DMS79 (cell line): ENCODE measurements at regions not wholly inside any gene's neighbourhood (a gene's known extent, or its start where the extent isn't known, plus 50 kb on each side); places are given as distances from the start of the nearest gene placed in this dataset.

ENCODE experiments used
- DNase-seq: peaks from one replicate; lab custom pipeline; 2025; lab: John Stamatoyannopoulos, UW

GRCh38 chr18:56083523-56084287 lies 495.7 kb upstream of the TCF4 start:
- no peak for DNase-seq

DNA sequence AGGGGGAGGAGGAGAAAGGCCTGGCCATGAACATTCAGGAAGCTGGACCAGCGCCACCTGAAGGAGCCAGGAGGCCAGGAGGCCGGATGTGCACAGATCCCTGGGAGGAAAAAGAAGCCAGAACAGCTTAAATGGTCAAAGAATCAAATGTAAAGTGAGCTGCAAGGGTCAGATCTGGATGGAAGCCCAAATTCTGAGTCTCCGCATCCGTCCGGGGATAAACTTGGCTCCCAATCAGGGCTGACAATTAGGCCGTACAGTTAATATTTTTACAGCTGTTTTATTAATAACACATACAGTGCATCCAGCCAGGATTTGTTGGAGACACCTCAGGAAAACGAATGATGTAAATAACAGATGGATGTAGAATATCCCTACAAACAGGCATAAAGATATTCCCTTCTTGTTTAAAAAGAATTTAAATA lies 495.1 kb upstream of the TCF4 start:
- no peak for DNase-seq

DNA sequence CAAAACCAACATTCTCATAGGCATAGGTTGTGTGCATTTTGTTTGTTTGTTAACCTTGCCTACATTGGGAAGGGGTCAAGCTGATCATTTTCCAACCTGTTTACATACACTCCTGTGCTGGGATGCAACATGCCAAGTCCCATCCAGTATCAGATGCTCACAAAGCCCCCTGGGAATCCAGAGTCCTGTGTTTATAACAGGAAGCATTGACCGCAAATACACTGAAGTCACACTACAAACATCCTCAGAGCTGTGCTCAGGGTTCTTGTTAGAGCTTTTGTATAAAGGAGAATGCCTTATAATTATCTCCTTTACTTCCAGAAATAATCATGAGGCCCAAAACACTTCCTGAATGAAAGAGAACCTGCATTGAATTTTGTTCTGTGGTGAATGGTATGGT lies 488.7 kb upstream of the TCF4 start:
- DNase-seq, result no peak

GRCh38 chr18:56068701-56069100 lies 480.7 kb upstream of the TCF4 start:
- no peak for DNase-seq

DNA sequence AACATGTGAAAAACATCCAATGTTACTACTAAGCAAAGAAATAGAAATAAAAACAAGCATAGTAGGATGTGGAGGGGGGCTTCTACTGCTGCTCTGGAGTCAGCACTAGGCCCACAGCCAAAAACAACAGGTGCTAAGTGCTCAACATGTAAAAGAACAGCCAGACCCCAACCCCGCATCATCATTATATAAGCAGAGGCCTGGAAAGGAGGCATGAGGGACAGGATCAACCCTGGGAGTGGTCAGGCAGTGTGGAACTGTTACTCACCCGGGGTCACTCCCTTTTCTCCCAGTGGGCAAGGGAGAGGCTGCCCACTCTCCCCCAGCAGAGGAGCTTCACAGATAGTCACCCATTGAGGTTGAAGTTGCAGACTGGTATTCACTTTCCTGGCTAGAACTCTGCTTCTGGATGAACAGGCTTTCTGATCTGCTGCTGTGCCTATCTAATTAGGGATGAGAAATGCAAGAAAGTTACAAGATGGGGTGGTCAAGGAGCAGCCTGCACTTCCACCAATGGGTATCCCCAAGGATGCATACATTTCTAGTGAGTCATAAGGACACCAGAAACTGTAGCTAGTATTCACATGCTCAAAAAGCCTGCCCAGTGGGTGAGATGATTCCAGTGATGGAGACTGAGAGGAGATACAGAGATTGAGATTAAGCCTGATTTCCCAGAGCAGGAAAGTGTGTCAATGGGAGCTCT lies 480.1 kb upstream of the TCF4 start:
- DNase-seq, result no peak

DNA sequence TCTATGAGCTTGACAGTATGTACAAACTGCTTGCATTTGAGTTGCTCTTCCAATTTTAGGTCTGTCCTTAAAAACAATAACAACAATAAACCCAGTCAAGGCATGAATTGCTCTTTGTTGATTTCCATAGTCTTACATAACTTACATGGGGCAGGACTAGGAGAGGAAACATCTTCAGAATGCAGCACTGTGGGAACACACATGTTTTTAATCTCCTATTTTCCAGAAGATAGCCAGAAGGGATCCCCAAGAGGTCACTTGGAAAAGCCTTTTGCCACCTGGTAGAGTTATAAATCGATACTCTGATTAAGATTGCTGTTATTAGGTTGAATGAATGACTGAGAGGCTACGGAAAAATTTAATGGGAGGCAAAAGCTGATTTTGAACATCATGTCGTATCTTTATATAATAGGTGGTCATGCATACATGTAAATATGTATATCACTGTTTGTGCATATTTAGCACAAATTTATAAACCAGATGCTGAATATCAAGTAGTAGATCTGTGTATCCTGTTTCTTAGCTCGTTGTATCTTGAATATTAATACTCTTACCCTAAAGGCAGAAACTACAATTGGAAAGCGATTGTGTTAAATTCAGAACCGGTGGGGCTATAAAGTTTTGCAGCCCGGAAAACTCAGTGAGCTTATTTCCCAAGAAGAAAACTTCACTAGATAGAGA lies 479.4 kb upstream of the TCF4 start:
- no peak for DNase-seq

DNA sequence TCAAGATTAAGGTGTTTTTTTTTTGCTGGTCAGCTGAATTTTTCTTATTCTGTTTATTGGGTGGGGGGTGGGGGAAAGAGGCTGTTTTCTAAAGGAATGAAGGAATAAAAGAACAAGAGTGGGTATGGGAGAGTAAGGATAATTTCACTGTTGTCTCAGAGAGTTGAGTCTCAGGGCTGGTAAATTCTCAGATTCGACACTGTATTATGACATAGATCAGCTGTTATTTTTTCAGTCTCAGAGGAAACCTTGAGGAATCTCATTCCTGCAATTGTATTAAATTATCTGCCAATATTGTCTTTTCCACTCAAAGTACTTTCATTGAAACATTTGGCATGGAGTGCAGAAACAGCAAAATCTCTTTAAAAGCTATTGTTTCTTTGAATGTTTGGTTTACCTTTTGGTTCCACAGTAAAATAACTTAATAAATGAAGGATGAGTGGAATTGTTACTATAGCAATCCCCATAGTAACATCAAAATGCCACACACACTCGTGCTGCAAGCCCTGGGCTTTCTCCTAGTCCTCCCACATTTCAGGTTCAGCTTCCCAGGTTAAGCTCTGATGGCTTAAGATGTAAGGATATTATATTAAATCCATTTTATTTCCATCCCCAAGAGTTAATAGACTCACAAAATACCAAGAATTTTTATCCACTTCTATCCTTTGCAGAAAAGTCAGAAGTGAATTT lies 478.7 kb upstream of the TCF4 start:
- DNase-seq, result no peak

DNA sequence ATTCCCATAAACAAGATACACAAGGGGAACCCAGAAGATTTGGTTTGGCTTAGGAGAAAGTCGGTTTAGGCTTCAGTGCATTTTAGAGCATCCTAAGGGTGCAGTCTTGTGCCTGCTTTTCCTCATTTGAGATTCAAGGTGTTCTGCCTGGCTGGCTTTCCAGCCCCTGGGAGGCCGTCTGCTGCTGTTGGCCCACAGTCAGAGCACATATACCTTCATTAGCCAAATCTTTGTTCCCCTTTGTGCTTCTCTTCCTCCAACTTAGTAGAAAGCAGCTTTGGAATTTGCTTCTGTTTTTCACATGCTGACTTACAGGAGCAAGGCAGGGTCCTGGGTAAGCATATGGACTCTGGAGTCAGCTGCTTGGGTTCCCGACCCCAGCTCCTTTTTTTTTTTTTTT lies 477.1 kb upstream of the TCF4 start:
- no peak for DNase-seq

GRCh38 chr18:56062931-56063330 lies 474.9 kb upstream of the TCF4 start:
- DNase-seq, result no peak

- no peak for DNase-seq
These were observed 473.1 kb upstream of the TCF4 start for GRCh38 chr18:56060967-56061541.

DNA sequence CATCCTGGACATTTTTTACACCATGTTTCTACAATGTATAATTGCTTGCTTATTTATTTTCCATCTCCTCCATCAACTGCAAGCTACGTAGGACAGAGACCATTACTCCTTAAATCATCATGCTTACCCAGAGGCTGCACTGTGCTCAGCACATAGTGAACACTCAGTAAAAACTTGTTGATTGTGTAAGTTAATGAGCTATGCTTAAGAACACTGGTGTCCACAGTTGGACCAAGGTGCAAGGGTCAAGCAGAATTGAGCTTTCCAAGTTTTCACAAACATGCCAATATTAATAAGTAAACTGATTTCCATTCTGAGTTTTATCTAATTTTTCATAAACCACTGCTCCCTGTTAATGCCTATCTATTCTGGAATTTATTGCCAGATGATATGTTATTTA lies 464.2 kb upstream of the TCF4 start:
- DNase-seq, result no peak

- DNase-seq, result no peak
These were observed 456.2 kb upstream of the TCF4 start for GRCh38 chr18:56044239-56044638.

GRCh38 chr18:56043641-56044061 lies 455.7 kb upstream of the TCF4 start:
- no peak for DNase-seq

DNA sequence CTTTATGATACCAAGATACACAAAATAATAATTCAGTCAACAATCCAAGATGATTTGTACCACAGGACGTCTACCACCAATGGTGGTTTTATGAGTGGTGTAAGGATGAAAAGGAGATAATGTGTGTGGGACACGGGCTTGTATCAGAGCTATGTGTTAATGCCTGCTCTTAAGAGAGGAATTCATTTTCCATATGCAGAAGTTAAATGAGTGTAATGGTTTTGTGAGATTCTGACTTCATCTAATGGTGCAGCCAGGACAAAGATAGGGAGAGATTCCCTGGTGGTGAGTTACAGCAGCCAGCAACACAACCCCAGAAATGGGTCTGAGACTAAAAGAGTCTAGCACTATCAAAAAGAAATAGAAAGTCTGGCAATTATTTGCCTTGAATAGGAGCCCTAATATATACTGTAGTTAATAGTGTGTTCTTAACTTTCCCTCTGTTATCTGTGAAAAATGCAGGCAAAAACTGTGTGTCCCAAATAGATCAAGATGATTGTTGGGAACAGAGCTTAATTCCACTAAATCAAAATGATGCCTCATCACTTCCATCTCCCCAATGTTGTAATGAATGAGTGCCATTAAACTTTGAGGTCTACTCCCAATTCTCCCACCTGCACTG lies 455.0 kb upstream of the TCF4 start:
- no peak for DNase-seq

DNA sequence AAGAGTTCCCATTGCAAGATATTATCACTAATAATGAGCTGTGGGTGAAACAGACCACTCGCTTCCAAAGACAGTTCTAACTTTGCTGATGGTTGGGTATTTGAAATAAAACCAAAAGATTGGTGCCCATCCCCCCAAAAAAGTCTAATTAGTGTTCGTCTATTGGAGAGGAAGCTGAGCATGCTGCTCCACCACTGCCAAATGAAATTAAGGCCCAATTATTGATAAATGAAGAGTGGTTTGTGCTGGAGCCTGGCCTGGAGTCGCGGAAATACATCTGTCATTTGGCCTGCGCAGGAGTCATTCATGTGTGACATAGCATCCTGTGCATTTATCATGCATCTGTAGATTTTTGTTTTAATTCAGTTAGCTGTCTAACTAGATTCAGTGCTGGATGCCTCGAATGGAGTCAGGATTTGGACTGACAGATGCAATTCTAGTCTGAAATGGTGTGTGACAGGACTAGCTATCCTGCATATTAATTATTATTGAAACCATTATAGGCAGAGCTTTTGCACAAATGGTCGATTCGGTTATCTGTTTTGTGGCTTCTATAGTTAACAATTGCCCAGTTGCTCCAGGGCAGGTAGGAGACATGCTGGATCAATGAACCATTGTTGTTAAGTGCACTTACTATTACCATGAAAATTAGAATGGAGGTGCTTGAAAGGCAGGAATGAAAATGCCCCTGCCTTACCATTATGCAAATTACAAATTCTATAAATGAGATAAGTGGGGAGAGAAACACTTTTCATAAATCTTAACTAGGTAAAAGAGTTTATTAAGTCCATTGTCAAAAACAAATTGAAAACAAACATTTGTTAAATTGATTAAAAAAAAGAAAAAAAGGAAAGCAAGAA lies 450.4 kb upstream of the TCF4 start:
- peak; percentile 69 for DNase-seq

DNA sequence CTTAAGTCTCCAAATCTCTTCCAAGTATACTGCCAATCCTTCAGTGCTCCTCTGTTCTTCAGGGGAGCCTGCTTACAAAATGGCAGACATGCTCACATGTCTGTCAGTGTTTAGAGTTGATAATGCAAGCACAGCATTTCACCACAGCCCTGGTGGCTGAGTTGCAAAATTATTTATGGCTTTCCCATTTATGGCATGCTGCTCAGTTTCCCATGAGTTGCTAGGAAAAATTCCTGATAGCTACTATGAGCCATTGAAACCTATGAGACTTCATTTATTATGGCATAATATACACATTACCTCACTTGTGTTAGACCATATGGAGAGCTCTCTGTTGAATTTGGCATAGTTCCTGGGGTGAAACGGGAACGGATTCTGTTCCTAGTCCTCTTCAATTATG lies 448.7 kb upstream of the TCF4 start:
- peak; percentile 15 for DNase-seq

DNA sequence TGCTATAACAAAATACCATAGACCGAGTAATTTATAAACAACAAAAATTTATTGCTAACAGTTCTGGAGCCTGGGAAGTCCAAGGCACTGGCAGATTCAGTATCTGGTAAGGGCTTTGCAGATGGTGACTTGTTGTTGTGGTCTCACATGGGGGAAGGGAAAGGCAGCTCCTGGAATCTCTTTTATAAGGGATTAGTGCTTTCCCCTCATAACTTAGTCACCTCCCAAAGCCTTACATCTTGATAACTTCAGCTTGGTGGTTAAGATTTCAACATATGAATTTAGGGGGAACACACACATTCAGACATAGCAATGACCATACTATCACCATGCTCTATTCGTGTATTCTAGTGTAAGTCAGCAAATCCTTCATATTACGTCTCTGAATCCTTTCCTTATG lies 447.6 kb upstream of the TCF4 start:
- DNase-seq, result no peak

GRCh38 chr18:56034949-56035348 lies 447.0 kb upstream of the TCF4 start:
- no peak for DNase-seq

- DNase-seq, result no peak
These were observed 442.1 kb upstream of the TCF4 start for GRCh38 chr18:56030060-56030459.

- DNase-seq, result no peak
These were observed 440.5 kb upstream of the TCF4 start for GRCh38 chr18:56028514-56028913.

- no peak for DNase-seq
These were observed 438.5 kb upstream of the TCF4 start for GRCh38 chr18:56026509-56026908.
